ENCODE measurements at regions not wholly inside any gene's neighbourhood (a gene's known extent, or its start where the extent isn't known, plus 50 kb on each side); places are given as distances from the start of the nearest gene placed in this dataset.

DNA sequence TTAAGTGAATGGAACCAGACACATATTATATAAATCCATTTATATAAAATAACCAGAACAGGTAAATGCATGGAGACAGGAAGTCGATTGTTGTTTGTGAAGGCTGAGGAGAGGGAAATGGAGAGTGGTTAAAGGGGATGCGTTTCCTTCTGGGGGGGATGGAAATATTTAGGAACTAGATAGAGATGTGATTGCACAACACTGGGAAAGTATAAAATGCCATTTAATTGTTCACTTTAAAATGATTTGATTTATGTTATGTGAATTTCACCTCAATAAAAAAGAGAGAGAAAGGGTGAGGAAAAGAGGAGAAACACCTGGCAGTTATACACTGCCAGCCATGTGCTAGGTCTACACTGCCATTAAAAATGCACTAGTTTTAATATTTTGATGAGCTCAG is 312.6 kb downstream of the CD83 start:
- peaks cover 3% of the 10 kb centered on the region for H3K36me3 Mint-ChIP-seq (ENCODE audit: low read depth)
- DNase-seq (ENCODE audit: low spot score): no peak
- H3K9me3 Mint-ChIP-seq: peaks cover 4% of the 10 kb centered on the region
- H3K4me3 Mint-ChIP-seq: no peak overlapping the region
- H3K27me3 Mint-ChIP-seq (ENCODE audit: low read depth): no peaks in the 10 kb centered on the region
- no peak overlapping the region for H3K27ac Mint-ChIP-seq
- H3K4me1 Mint-ChIP-seq (ENCODE audit: low read depth): peaks cover 12% of the 10 kb centered on the region

- Mint-ChIP-seq H3K4me1 (ENCODE audit: low read depth) (peaks cover 6% of the 10 kb centered on the region), H3K27me3 (ENCODE audit: low read depth) (no peaks in the 10 kb centered on the region), H3K4me3 (no peak overlapping the region), H3K27ac (no peak overlapping the region), H3K9me3 (peaks cover 4% of the 10 kb centered on the region), H3K36me3 (ENCODE audit: low read depth) (peaks cover 3% of the 10 kb centered on the region)
- no peak for DNase-seq (ENCODE audit: low spot score)
These were observed 314.1 kb downstream of the CD83 start for GRCh38 chr6:14431385-14432330.

- H3K4me3 Mint-ChIP-seq: no peak overlapping the region
- DNase-seq (ENCODE audit: low spot score): no peak
- no peaks in the 10 kb centered on the region for H3K27me3 Mint-ChIP-seq (ENCODE audit: low read depth)
- no peak overlapping the region for H3K27ac Mint-ChIP-seq
- peaks cover 4% of the 10 kb centered on the region for H3K9me3 Mint-ChIP-seq
- H3K36me3 Mint-ChIP-seq (ENCODE audit: low read depth): peaks cover 3% of the 10 kb centered on the region
- peaks cover 6% of the 10 kb centered on the region for H3K4me1 Mint-ChIP-seq (ENCODE audit: low read depth)
These were observed 317.5 kb downstream of the CD83 start for GRCh38 chr6:14434916-14435690.

DNA sequence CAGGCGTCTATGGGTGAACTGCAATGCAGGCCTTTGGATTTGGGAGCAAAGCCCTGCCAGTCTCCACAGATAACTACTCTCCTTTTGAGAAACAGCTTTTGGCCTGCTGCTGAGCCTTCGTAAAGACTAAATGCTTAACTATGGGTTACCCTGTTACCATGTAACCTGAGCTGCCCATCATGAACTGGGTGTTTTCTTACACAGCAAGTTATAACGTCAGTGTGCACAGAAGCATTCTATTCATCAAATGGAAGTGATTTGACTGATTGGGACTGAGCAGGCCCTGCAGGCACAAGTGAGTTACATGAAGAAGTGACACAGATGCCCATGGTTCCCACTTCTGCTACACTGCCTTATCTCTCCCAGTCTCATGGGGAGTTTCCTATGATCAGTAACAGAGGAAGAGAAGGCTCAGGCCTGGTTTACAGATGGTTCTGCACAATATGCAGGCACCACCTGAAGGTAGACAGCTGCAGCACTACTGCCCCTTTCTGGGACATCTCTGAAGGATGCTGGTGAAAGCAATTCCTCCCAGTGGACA is 319.1 kb downstream of the CD83 start:
- Mint-ChIP-seq H3K36me3 (ENCODE audit: low read depth) (peaks cover 3% of the 10 kb centered on the region), H3K4me3 (no peak overlapping the region), H3K9me3 (peaks cover 4% of the 10 kb centered on the region), H3K27me3 (ENCODE audit: low read depth) (no peaks in the 10 kb centered on the region), H3K4me1 (ENCODE audit: low read depth) (peaks cover 6% of the 10 kb centered on the region), H3K27ac (no peak overlapping the region)
- no peak for DNase-seq (ENCODE audit: low spot score)

DNA sequence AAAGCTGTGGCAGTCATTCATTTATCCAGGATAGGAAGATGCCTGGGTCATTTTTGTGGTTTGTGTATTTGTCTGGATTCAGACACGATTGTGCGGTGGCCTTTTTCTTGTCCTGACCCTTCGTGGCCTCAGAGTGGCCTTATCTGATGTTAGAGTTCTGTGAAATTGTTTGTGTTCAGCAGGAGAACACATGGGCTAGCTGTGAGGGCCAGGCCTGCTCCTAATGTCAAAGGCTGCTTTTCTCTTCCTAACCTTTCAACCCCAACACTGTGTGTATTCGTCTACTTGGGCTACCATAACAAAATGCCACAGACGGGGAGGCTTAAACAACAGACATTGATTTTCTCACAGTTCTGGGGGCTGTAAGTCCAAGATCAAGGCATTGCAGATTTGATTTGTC is 321.8 kb downstream of the CD83 start:
- Mint-ChIP-seq H3K36me3 (ENCODE audit: low read depth) (peaks cover 1% of the 10 kb centered on the region), H3K4me1 (ENCODE audit: low read depth) (peaks cover 19% of the 10 kb centered on the region), H3K27me3 (ENCODE audit: low read depth) (no peaks in the 10 kb centered on the region), H3K4me3 (no peak overlapping the region), H3K9me3 (no peaks in the 10 kb centered on the region), H3K27ac (no peak overlapping the region)
- no peak for DNase-seq (ENCODE audit: low spot score)

- Mint-ChIP-seq H3K9me3 (no peaks in the 10 kb centered on the region), H3K36me3 (ENCODE audit: low read depth) (peaks cover 2% of the 10 kb centered on the region), H3K27me3 (ENCODE audit: low read depth) (no peaks in the 10 kb centered on the region), H3K4me1 (ENCODE audit: low read depth) (peaks cover 28% of the 10 kb centered on the region), H3K4me3 (no peak overlapping the region), H3K27ac (no peak overlapping the region)
- no peak for DNase-seq (ENCODE audit: low spot score)
These were observed 322.8 kb downstream of the CD83 start for GRCh38 chr6:14440215-14440910.

- DNase-seq (ENCODE audit: low spot score): no peak
- Mint-ChIP-seq H3K27me3 (ENCODE audit: low read depth) (no peaks in the 10 kb centered on the region), H3K4me3 (no peak overlapping the region), H3K36me3 (ENCODE audit: low read depth) (peaks cover 6% of the 10 kb centered on the region), H3K27ac (no peak overlapping the region), H3K4me1 (ENCODE audit: low read depth) (peaks cover 34% of the 10 kb centered on the region), H3K9me3 (peaks cover 3% of the 10 kb centered on the region)
These were observed 323.6 kb downstream of the CD83 start for GRCh38 chr6:14440940-14441781.

DNA sequence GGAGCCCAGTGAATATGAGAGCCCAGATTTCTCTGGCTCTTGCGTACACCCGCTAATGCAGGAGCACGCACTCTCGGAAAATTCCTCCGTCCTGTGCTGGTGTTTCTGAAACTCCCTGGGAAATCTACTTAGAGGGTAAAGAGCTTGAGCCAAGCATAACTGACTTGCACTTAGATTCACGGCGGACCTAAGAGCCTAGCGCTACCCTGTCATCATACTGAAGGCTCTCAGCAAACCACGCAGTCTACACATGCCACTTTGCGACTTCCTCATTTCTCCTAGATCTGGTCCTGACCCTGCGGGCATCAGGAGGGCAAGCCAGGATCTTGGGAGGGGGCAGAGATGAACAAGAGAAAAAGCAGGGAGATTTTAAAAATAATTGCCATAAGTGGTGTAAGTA is 324.7 kb downstream of the CD83 start:
- DNase-seq (ENCODE audit: low spot score): no peak
- H3K4me1 Mint-ChIP-seq (ENCODE audit: low read depth): peaks cover 38% of the 10 kb centered on the region
- H3K9me3 Mint-ChIP-seq: peaks cover 7% of the 10 kb centered on the region
- H3K36me3 Mint-ChIP-seq (ENCODE audit: low read depth): peaks cover 10% of the 10 kb centered on the region
- no peak overlapping the region for H3K4me3 Mint-ChIP-seq
- no peak overlapping the region for H3K27ac Mint-ChIP-seq
- no peaks in the 10 kb centered on the region for H3K27me3 Mint-ChIP-seq (ENCODE audit: low read depth)

GRCh38 chr6:14443629-14444268 is 326.2 kb downstream of the CD83 start:
- Mint-ChIP-seq H3K4me1 (ENCODE audit: low read depth) (peaks cover 52% of the 10 kb centered on the region), H3K27me3 (ENCODE audit: low read depth) (no peaks in the 10 kb centered on the region), H3K27ac (no peak overlapping the region), H3K4me3 (no peak overlapping the region), H3K9me3 (peaks cover 22% of the 10 kb centered on the region), H3K36me3 (ENCODE audit: low read depth) (peaks cover 24% of the 10 kb centered on the region)
- DNase-seq (ENCODE audit: low spot score): no peak

DNA sequence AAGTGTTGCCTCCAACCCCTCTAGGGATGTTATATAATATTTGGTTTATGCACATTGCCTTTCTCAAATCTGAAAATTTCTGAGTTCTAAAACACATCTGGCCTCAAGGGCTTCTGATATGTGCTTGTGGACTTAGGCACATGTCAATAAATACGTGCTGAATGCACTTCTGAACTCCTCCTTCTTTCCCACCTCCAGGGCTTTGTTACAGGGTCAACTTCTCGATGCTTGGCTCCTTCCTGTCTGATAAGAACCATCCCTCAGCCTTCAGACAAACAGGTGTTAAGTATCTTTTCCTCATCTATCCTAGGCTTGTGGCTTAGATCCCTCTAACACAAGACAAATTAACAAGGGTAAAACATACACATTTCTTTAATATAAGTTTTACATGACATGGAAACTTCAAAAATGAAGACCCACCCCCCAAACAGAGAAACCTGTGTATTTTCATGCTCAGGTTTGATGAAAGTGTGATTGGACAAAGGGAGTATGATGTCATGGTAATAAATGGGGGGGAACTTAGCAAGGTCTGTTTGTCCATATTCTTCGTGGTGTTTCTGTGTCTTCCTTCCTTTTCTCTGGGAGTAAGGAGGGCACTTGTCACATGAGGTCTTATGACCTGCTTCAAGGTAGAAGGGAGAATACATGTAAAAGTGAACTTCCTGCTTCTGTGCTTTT is 326.9 kb downstream of the CD83 start:
- H3K9me3 Mint-ChIP-seq: peaks cover 23% of the 10 kb centered on the region
- H3K4me3 Mint-ChIP-seq: no peak overlapping the region
- H3K4me1 Mint-ChIP-seq (ENCODE audit: low read depth): peaks cover 56% of the 10 kb centered on the region
- H3K36me3 Mint-ChIP-seq (ENCODE audit: low read depth): peaks cover 25% of the 10 kb centered on the region
- no peaks in the 10 kb centered on the region for H3K27me3 Mint-ChIP-seq (ENCODE audit: low read depth)
- H3K27ac Mint-ChIP-seq: no peak overlapping the region
- DNase-seq (ENCODE audit: low spot score): no peak

GRCh38 chr6:14447240-14447639 is 329.7 kb downstream of the CD83 start:
- peaks cover 76% of the 10 kb centered on the region for H3K4me1 Mint-ChIP-seq (ENCODE audit: low read depth)
- no peak for DNase-seq (ENCODE audit: low spot score)
- no peaks in the 10 kb centered on the region for H3K27me3 Mint-ChIP-seq (ENCODE audit: low read depth)
- peaks cover 23% of the 10 kb centered on the region for H3K9me3 Mint-ChIP-seq
- no peak overlapping the region for H3K27ac Mint-ChIP-seq
- H3K36me3 Mint-ChIP-seq (ENCODE audit: low read depth): peaks cover 27% of the 10 kb centered on the region
- no peak overlapping the region for H3K4me3 Mint-ChIP-seq

- Mint-ChIP-seq H3K36me3 (ENCODE audit: low read depth) (peaks cover 31% of the 10 kb centered on the region), H3K27ac (peak overlapping the region; percentile 28), H3K9me3 (peaks cover 23% of the 10 kb centered on the region), H3K27me3 (ENCODE audit: low read depth) (no peaks in the 10 kb centered on the region), H3K4me1 (ENCODE audit: low read depth) (peaks cover 84% of the 10 kb centered on the region), H3K4me3 (no peak overlapping the region)
- no peak for DNase-seq (ENCODE audit: low spot score)
These were observed 330.7 kb downstream of the CD83 start for GRCh38 chr6:14448246-14448645.

Data from T-helper 2 cell treated with Interferon-gamma antibody and Interleukin-4, amounts not matched to agents 5 μg/mL and 100 μg/mL, for 36 hours (primary cell).